KMS-11 (cell line): ENCODE measurements at regions not wholly inside any gene's neighbourhood (a gene's known extent, or its start where the extent isn't known, plus 50 kb on each side); places are given as distances from the start of the nearest gene placed in this dataset.

Experiments used
- H2AFZ ChIP-seq: fragments of 200-600 bp; sonication (generic); 2 replicates; pipeline ENCODE4 v1.6.1; 2016; ENCODE audit warnings: antibody characterized with exemption, mixed run types, low read depth
- H3K27ac ChIP-seq: fragments of 200-600 bp; sonication (generic); 2 replicates; pipeline ENCODE4 v1.6.1; 2016; ENCODE audit warnings: mild to moderate bottlenecking, mixed run types
- H3K27me3 ChIP-seq: fragments of 200-600 bp; sonication (generic); 2 replicates; pipeline ENCODE4 v1.6.1; 2017; ENCODE audit warnings: mild to moderate bottlenecking, low read depth, mixed run types, moderate library complexity; ENCODE audit not compliant: insufficient read depth
- H3K36me3 ChIP-seq: fragments of 200-600 bp; sonication (generic); 2 replicates; pipeline ENCODE4 v1.6.1; 2017; ENCODE audit warnings: mild to moderate bottlenecking, mixed run types; ENCODE audit not compliant: insufficient read depth
- H3K4me1 ChIP-seq: fragments of 200-600 bp; sonication (generic); 2 replicates; pipeline ENCODE4 v1.6.1; 2016; ENCODE audit warnings: mild to moderate bottlenecking, low read depth, mixed run types; ENCODE audit not compliant: poor library complexity, severe bottlenecking
- H3K4me2 ChIP-seq: fragments of 200-600 bp; sonication (generic); 2 replicates; pipeline ENCODE4 v1.7.0; 2016; ENCODE audit warnings: mild to moderate bottlenecking, mixed run types
- H3K4me3 ChIP-seq: fragments of 200-600 bp; sonication (generic); IDR thresholded peaks from 2 replicates; pipeline ENCODE4 v1.6.1; 2017; ENCODE audit warnings: low read depth, low read length, mixed read lengths; ENCODE audit not compliant: insufficient read depth
- H3K79me2 ChIP-seq: fragments of 200-600 bp; sonication (generic); 2 replicates; pipeline ENCODE4 v1.6.1; 2016; ENCODE audit warnings: low read depth, mixed run types; ENCODE audit not compliant: insufficient read depth
- H3K9ac ChIP-seq: fragments of 200-600 bp; sonication (generic); 2 replicates; pipeline ENCODE4 v1.6.1; 2016; ENCODE audit warnings: mild to moderate bottlenecking, mixed run types
- H4K20me1 ChIP-seq: fragments of 200-600 bp; sonication (generic); 2 replicates; pipeline ENCODE4 v1.6.1; 2016; ENCODE audit warnings: mild to moderate bottlenecking, mixed run types; ENCODE audit not compliant: insufficient read depth
- TF ChIP-seq, protein P1 (sequence below): fragments of 200-600 bp; sonication (generic); conservative IDR thresholded peaks from 2 replicates; pipeline ENCODE4 v1.6.1; 2017; ENCODE audit warnings: low read depth, mild to moderate bottlenecking, antibody characterized with exemption, low read length, moderate library complexity, mixed read lengths

DNA sequence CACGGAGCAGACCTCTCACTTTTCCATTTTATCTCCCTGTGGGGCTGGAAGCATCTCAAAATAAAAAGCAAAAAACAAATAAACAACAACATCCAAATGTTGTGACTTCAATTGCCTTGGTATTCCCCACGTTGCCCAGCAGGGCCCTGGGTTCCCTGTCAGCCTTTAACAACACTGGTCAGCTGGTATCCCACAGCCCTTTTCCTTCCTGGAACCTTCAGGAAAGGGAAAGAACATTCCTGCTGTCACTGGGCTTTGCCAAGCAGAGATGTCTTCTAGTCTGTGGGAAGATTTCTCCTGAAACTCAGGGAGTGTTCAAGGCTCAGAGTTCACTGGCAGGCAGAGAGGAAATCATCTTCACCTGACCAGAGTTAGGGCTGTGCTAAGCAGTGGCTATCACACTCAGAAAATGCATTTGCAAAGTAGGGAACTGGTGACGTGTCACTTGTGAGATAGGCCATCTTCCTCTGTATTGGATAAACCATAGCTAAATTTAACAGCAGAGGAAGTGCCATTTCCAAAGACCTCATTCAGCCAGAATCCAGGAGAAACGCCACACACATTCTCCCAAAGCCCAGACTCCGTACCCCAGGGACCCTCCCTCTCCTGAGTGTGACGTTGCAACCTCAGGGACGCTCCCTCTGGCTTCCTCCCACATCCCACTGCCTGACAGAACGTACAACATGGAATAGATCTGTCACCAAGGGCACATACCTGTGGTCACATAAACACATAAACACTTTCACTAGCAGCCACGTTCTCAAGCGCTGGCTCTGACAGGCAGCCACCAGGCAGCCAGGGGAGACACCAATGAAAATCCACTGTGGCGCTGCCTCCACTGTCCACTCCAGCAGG, 274.0 kb upstream of the DAPK1 start:
- no peak overlapping the region for H3K27ac ChIP-seq
- H3K36me3 ChIP-seq: no peaks in the 10 kb centered on the region
- no peak overlapping the region for H3K9ac ChIP-seq
- TF ChIP-seq, protein P1, sequence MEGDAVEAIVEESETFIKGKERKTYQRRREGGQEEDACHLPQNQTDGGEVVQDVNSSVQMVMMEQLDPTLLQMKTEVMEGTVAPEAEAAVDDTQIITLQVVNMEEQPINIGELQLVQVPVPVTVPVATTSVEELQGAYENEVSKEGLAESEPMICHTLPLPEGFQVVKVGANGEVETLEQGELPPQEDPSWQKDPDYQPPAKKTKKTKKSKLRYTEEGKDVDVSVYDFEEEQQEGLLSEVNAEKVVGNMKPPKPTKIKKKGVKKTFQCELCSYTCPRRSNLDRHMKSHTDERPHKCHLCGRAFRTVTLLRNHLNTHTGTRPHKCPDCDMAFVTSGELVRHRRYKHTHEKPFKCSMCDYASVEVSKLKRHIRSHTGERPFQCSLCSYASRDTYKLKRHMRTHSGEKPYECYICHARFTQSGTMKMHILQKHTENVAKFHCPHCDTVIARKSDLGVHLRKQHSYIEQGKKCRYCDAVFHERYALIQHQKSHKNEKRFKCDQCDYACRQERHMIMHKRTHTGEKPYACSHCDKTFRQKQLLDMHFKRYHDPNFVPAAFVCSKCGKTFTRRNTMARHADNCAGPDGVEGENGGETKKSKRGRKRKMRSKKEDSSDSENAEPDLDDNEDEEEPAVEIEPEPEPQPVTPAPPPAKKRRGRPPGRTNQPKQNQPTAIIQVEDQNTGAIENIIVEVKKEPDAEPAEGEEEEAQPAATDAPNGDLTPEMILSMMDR: no peak
- no peak overlapping the region for H2AFZ ChIP-seq
- no peak overlapping the region for H3K4me3 ChIP-seq
- no peaks in the 10 kb centered on the region for H3K27me3 ChIP-seq
- no peaks in the 10 kb centered on the region for H4K20me1 ChIP-seq
- H3K4me1 ChIP-seq: no peaks in the 10 kb centered on the region
- no peaks in the 10 kb centered on the region for H3K79me2 ChIP-seq
- no peak overlapping the region for H3K4me2 ChIP-seq

DNA sequence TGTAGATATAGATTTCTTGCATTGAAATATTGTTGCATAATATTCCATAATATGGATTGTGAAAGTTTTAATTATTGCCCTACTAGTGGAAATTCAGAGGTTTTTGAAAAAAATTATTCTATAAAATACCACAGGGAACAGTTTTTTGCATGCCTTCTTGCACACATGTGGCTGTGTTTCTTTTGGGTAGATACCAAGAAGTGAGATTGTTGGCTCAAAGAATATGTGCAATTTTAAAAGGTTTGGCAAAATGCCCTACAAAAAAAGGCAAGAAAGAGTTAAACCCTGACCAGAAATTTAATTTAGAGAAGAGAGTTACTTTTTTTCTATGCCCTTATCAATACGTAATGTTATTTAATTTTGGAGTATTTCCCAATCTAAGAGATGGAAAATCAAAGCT, 270.8 kb upstream of the DAPK1 start:
- H3K4me2 ChIP-seq: no peak overlapping the region
- no peak overlapping the region for H2AFZ ChIP-seq
- H3K27me3 ChIP-seq: no peaks in the 10 kb centered on the region
- no peak overlapping the region for H3K4me3 ChIP-seq
- H4K20me1 ChIP-seq: no peaks in the 10 kb centered on the region
- H3K36me3 ChIP-seq: no peaks in the 10 kb centered on the region
- no peaks in the 10 kb centered on the region for H3K4me1 ChIP-seq
- H3K79me2 ChIP-seq: no peaks in the 10 kb centered on the region
- no peak overlapping the region for H3K9ac ChIP-seq
- no peak overlapping the region for H3K27ac ChIP-seq
- TF ChIP-seq, protein P1: no peak

DNA sequence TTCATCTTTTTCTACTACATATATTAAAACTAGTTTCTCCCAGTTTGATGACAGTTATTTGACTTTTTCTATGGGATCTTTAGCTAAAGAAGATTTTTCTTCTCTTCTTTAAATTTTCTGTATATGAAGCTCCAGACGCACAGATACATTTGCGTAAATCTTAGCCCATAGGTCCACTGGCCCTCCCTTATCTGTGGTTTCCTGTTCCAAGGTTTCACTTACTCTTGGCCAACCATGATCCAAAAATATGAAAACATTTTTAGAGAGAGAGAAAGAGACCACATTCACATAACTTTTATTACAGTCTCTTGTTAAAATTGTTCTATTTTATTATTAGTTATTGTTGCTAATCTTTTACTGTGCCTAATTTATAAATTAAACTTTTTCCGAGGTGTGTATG, 270.2 kb upstream of the DAPK1 start:
- Histone ChIP-seq H3K36me3 (no peaks in the 10 kb centered on the region), H3K4me3 (no peak overlapping the region), H3K4me1 (no peaks in the 10 kb centered on the region), H3K27me3 (no peaks in the 10 kb centered on the region), H3K27ac (no peak overlapping the region), H3K9ac (no peak overlapping the region), H3K4me2 (no peak overlapping the region), H4K20me1 (no peaks in the 10 kb centered on the region), H2AFZ (no peak overlapping the region), H3K79me2 (no peaks in the 10 kb centered on the region)
- TF ChIP-seq, protein P1: no peak

DNA sequence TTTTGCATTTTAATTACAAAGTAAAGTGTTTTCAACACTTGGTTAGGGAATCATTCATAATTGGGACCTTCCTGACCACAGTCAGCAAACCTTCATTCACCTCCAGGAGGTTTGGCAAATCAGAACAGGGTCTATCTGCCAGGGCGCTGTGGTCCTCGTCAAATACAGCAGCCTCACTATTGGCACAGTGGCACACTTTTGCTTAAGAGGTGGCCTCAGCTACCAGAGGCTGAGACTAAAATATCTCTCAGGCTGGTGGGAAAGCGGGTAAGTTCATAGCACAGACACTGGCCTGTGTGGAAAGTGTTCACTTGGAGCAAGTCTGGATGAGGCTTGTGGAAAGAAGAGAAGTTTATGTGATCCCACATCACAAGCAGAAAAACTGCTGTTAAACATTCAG, 268.6 kb upstream of the DAPK1 start:
- no peaks in the 10 kb centered on the region for H3K36me3 ChIP-seq
- TF ChIP-seq, protein P1: no peak
- no peak overlapping the region for H3K27ac ChIP-seq
- no peaks in the 10 kb centered on the region for H3K4me1 ChIP-seq
- H3K9ac ChIP-seq: no peak overlapping the region
- H3K27me3 ChIP-seq: no peaks in the 10 kb centered on the region
- no peaks in the 10 kb centered on the region for H4K20me1 ChIP-seq
- H3K79me2 ChIP-seq: no peaks in the 10 kb centered on the region
- no peak overlapping the region for H3K4me3 ChIP-seq
- H3K4me2 ChIP-seq: no peak overlapping the region
- H2AFZ ChIP-seq: no peak overlapping the region
